Osteocyte (in vitro differentiated cells): ENCODE measurements at regions not wholly inside any gene's neighbourhood (a gene's known extent, or its start where the extent isn't known, plus 50 kb on each side); places are given as distances from the start of the nearest gene placed in this dataset.

Experiments used
- DNase-seq: peaks from one replicate; pipeline ENCODE4 v3.0.0; 2021; ENCODE audit warnings: mixed read lengths; ENCODE audit not compliant: unreplicated experiment; ENCODE audit errors: extremely low spot score
- H3K27ac Mint-ChIP-seq: one replicate; pipeline ENCODE4 v1.8.0; 2021; ENCODE audit warnings: mild to moderate bottlenecking, mixed read lengths; ENCODE audit not compliant: unreplicated experiment
- H3K27me3 Mint-ChIP-seq: one replicate; pipeline ENCODE4 v1.8.0; 2021; ENCODE audit warnings: mixed read lengths; ENCODE audit not compliant: unreplicated experiment
- H3K36me3 Mint-ChIP-seq: one replicate; pipeline ENCODE4 v1.8.0; 2021; ENCODE audit warnings: mixed read lengths; ENCODE audit not compliant: unreplicated experiment
- H3K4me1 Mint-ChIP-seq: one replicate; pipeline ENCODE4 v1.8.0; 2021; ENCODE audit warnings: mixed read lengths; ENCODE audit not compliant: unreplicated experiment
- H3K4me3 Mint-ChIP-seq: one replicate; pipeline ENCODE4 v1.8.0; 2021; ENCODE audit warnings: mild to moderate bottlenecking, moderate library complexity, mixed read lengths; ENCODE audit not compliant: unreplicated experiment
- H3K9me3 Mint-ChIP-seq: one replicate; pipeline ENCODE4 v1.8.0; 2021; ENCODE audit warnings: mixed read lengths; ENCODE audit not compliant: unreplicated experiment
- TF ChIP-seq, protein P1 (sequence below): fragments of 200-600 bp; sonication (generic); IDR thresholded peaks from 2 replicates; pipeline ENCODE4 v1.5.0; 2021; ENCODE audit warnings: antibody characterized with exemption, mild to moderate bottlenecking, moderate library complexity

DNA sequence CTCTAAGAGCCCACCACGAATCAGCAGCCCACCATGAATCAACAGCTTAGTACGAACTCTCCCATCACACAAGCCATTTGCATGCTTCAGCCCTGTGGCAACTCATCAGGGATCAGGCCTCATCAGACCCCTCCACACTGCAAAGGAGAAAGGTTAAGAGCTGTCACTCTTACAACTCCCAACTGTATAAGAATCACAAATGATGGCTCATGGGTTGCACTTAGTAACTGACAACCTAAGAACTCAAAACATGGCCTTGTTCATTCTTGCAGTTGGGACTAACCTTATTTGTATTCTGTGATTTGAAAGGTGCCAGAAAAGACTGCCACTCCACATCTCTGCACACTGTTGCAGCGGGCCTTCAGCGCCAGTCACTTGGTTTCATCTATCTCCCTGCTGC is 149.1 kb upstream of the ZNF366 start:
- Mint-ChIP-seq H3K27me3 (no peaks in the 10 kb centered on the region), H3K4me1 (peaks cover 11% of the 10 kb centered on the region), H3K4me3 (no peak overlapping the region), H3K9me3 (no peaks in the 10 kb centered on the region), H3K27ac (no peak overlapping the region), H3K36me3 (no peaks in the 10 kb centered on the region)
- no peak for DNase-seq
- TF ChIP-seq, protein P1, sequence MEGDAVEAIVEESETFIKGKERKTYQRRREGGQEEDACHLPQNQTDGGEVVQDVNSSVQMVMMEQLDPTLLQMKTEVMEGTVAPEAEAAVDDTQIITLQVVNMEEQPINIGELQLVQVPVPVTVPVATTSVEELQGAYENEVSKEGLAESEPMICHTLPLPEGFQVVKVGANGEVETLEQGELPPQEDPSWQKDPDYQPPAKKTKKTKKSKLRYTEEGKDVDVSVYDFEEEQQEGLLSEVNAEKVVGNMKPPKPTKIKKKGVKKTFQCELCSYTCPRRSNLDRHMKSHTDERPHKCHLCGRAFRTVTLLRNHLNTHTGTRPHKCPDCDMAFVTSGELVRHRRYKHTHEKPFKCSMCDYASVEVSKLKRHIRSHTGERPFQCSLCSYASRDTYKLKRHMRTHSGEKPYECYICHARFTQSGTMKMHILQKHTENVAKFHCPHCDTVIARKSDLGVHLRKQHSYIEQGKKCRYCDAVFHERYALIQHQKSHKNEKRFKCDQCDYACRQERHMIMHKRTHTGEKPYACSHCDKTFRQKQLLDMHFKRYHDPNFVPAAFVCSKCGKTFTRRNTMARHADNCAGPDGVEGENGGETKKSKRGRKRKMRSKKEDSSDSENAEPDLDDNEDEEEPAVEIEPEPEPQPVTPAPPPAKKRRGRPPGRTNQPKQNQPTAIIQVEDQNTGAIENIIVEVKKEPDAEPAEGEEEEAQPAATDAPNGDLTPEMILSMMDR: no peak

DNA sequence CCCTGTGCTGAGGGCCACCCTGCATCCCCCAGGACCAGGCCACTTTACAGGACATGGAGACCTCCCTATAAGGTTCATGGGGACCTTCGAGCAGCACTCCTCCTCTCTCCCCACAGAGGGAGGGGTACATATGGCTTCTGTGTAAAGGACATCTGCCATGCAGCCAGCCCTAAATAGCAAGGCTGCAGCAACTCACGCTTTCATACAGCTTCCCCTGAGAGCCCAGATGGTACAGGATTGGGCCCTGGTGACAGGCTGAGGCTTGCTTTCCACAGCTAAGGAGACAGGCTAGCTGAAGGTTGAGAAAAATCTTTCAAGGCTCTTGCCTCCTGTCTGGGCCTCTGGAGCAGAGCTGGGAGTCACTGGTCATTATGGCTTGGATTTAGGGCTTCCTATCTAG is 147.0 kb upstream of the ZNF366 start:
- TF ChIP-seq, protein P1: no peak
- no peaks in the 10 kb centered on the region for H3K9me3 Mint-ChIP-seq
- peaks cover 14% of the 10 kb centered on the region for H3K4me1 Mint-ChIP-seq
- no peak overlapping the region for H3K4me3 Mint-ChIP-seq
- H3K27me3 Mint-ChIP-seq: no peaks in the 10 kb centered on the region
- no peak for DNase-seq
- H3K27ac Mint-ChIP-seq: no peak overlapping the region
- no peaks in the 10 kb centered on the region for H3K36me3 Mint-ChIP-seq

DNA sequence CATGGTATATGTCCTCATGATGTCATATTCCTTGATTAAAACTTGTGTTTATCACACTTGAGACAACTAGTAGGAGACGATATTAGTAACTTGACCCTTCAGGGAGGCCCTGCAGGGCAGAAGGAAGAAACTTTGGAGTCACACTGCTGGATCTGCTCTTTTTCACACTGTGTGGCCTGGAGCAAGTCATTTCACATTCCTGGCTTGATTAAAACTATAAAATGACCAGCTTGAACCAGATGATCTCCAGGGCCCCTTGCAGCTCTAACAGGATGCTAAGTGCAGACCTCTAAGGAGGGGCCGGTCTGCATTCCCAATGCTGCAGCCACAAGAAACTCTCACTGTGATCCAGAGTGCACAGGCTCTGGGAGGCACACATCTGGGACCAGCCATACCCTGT is 146.4 kb upstream of the ZNF366 start:
- Mint-ChIP-seq H3K27ac (no peak overlapping the region), H3K36me3 (no peaks in the 10 kb centered on the region), H3K27me3 (no peaks in the 10 kb centered on the region), H3K4me1 (peaks cover 15% of the 10 kb centered on the region), H3K9me3 (no peaks in the 10 kb centered on the region), H3K4me3 (no peak overlapping the region)
- TF ChIP-seq, protein P1: no peak
- DNase-seq: no peak

DNA sequence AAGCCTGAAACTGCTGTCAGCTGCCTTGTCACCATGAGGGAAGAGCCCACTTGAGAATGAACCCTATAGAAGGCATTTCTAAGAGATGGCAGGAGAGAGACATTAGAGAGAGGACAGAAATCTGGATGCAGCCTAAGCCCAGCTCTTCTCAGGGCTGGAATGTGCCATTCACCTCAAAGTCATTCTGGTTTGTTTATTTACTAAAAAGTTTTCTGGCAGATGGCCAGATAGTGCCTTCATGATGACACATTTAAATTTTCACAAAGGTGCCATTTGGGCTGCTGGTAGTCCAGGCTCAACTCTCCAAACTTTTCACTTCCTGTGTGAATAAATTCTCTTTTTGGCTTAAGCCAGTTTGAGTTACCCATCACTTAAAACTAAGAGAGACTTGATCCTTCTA is 144.6 kb upstream of the ZNF366 start:
- H3K4me1 Mint-ChIP-seq: peaks cover 20% of the 10 kb centered on the region
- no peaks in the 10 kb centered on the region for H3K36me3 Mint-ChIP-seq
- H3K9me3 Mint-ChIP-seq: no peaks in the 10 kb centered on the region
- no peak overlapping the region for H3K27ac Mint-ChIP-seq
- TF ChIP-seq, protein P1: no peak
- no peak for DNase-seq
- H3K4me3 Mint-ChIP-seq: no peak overlapping the region
- no peaks in the 10 kb centered on the region for H3K27me3 Mint-ChIP-seq

DNA sequence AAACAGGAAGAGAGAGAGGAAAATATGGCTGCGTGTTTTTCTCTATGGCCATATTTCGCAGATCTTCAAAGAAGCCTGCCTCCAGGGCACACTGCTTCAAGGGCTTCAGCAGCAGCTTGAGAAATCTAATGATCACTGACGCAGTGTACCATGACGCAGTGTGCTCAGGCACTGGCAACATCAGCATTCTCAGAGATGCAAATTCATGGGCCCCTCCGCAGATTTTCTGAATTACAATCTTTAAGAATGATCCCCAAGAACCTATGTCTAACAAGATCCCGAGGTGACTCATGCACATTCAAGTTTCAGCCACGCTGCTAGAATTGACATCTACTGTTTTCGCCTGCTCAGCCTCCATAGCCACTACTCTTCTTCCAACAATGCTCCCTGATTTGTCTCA is 143.9 kb upstream of the ZNF366 start:
- H3K9me3 Mint-ChIP-seq: no peaks in the 10 kb centered on the region
- H3K4me3 Mint-ChIP-seq: no peak overlapping the region
- H3K4me1 Mint-ChIP-seq: peaks cover 20% of the 10 kb centered on the region
- no peak overlapping the region for H3K27ac Mint-ChIP-seq
- TF ChIP-seq, protein P1: no peak
- H3K27me3 Mint-ChIP-seq: no peaks in the 10 kb centered on the region
- H3K36me3 Mint-ChIP-seq: no peaks in the 10 kb centered on the region
- DNase-seq: no peak
